ENCODE measurements at regions not wholly inside any gene's neighbourhood (a gene's known extent, or its start where the extent isn't known, plus 50 kb on each side); places are given as distances from the start of the nearest gene placed in this dataset.

- Histone ChIP-seq H2AFZ (ENCODE audit: low read length) (no peak overlapping the region), H3K27ac (ENCODE audit: low read depth, low read length) (no peak overlapping the region), H3K4ac (replicated peaks; ENCODE audit: insufficient read length, low read depth, low read length) (no peak overlapping the region), H3K79me1 (ENCODE audit: low read depth, low read length) (no peaks in the 10 kb centered on the region), H3K23ac (ENCODE audit: insufficient read length) (no peak overlapping the region), H3K56ac (replicated peaks; ENCODE audit: insufficient read length, low read depth, low read length) (no peak overlapping the region), H3K79me2 (ENCODE audit: control insufficient read depth in 1 of 2, insufficient read depth in 2 of 2, low read length in 2 of 2) (no peaks in the 10 kb centered on the region), H4K8ac (ENCODE audit: extremely low read depth, insufficient read depth, low read length) (no peak overlapping the region), H2BK15ac (ENCODE audit: low read length) (no peak overlapping the region), H3K27me3 (replicated peaks in 1 of 4; ENCODE audit: control insufficient read depth in 3 of 4, extremely low read depth in 1 of 4, insufficient read depth in 3 of 4, low read length in 3 of 4) (no peaks in the 10 kb centered on the region), H4K5ac (ENCODE audit: insufficient read length, low read depth, low read length) (no peak overlapping the region), H3K18ac (ENCODE audit: extremely low read depth, low read length) (no peak overlapping the region), H3K4me3 (ENCODE audit: extremely low read depth in 1 of 4, insufficient read depth in 2 of 4, low read depth in 3 of 4, low read length in 4 of 4) (no peak overlapping the region), H4K20me1 (replicated peaks in 1 of 2; ENCODE audit: control insufficient read depth in 1 of 2, insufficient read depth in 2 of 2, low read length in 2 of 2) (no peaks in the 10 kb centered on the region), H3K9me3 (ENCODE audit: insufficient read depth in 2 of 2, low read depth in 1 of 2, low read length in 1 of 2) (no peaks in the 10 kb centered on the region), H3K14ac (ENCODE audit: insufficient read length) (no peak overlapping the region), H2BK20ac (ENCODE audit: low read length) (no peak overlapping the region), H3K23me2 (ENCODE audit: low read depth, low read length) (no peaks in the 10 kb centered on the region), H3K4me2 (ENCODE audit: insufficient read depth in 1 of 2, low read depth in 2 of 2, low read length in 2 of 2) (no peak overlapping the region), H2BK5ac (ENCODE audit: low read depth, low read length) (no peak overlapping the region), H2BK12ac (ENCODE audit: low read depth, low read length) (no peak overlapping the region), H3K36me3 (ENCODE audit: control insufficient read depth in 2 of 4, insufficient read depth in 4 of 4, low read length in 3 of 4) (no peaks in the 10 kb centered on the region), H2AK5ac (ENCODE audit: low read depth, low read length) (no peak overlapping the region), H3K9ac (replicated peaks in 1 of 4; ENCODE audit: extremely low read depth in 1 of 4, low read depth in 3 of 4, low read length in 3 of 4) (no peak overlapping the region), H3K4me1 (replicated peaks in 1 of 4; ENCODE audit: control insufficient read depth in 3 of 4, insufficient read depth in 4 of 4, low read length in 3 of 4) (no peaks in the 10 kb centered on the region), H4K91ac (replicated peaks; ENCODE audit: insufficient read length, low read length) (no peak overlapping the region), H2BK120ac (replicated peaks; ENCODE audit: low read depth, low read length) (no peak overlapping the region)
- POLR2A ChIA-PET (ENCODE audit: partially characterized antibody): no interaction called here
- CTCF ChIA-PET (ENCODE audit: partially characterized antibody): interaction anchor here (0.7 kb wide), 3 partner anchors 22 to 340 kb away, joined by 3 to 4 read pairs (median 4); no protein-coding TSS in a partner anchor
- DNase-seq (ENCODE audit: low read depth in 1 of 2, low spot score in 2 of 2) (no peak), FAIRE-seq (no peak)
- WGBS, 2 experiments (ENCODE audit: extremely low coverage in 1 of 2, insufficient coverage in 1 of 2, insufficient read length in 1 of 2, insufficient replicate concordance in 2 of 2, low coverage in 1 of 2, low lambda C conversion rate in 2 of 2, missing lambda C conversion rate in 1 of 2): 92% methylated on average over 2 of the region's 2 CpGs; no CpG with 5 or more reads in 1 of the 2 experiments
- TF ChIP-seq POU5F1 (IDR thresholded peaks at IDR 0.05; ENCODE audit: low read depth, low read length) (no peak), BACH1 (IDR thresholded peaks at IDR 0.05; ENCODE audit: low read length) (no peak), RXRA (IDR thresholded peaks at IDR 0.05; ENCODE audit: insufficient read depth, low read depth, low read length) (no peak), TAF7 (optimal IDR thresholded peaks at IDR 0.05; ENCODE audit: borderline replicate concordance, low read depth, low read length) (no peak), JUN (IDR thresholded peaks at IDR 0.05; ENCODE audit: low read depth, low read length) (no peak), POLR2A (IDR thresholded peaks at IDR 0.05; ENCODE audit: control extremely low read depth in 1 of 2, low read depth in 2 of 2, low read length in 2 of 2) (no peak), RAD21 (IDR thresholded peaks at IDR 0.05 in 1 of 2, conservative IDR thresholded peaks at IDR 0.05 in 1 of 2; ENCODE audit: low read depth in 2 of 2, low read length in 2 of 2) (no peak), CHD1 (IDR thresholded peaks at IDR 0.05; ENCODE audit: low read depth, low read length) (no peak), CEBPB (IDR thresholded peaks at IDR 0.05; ENCODE audit: low read depth, low read length) (no peak)
Measured at GRCh38 chr14:45766247-45766646, 513.2 kb upstream of the MIS18BP1 start.

All from H1 (cell line).